Keratinocyte (primary cell): ENCODE measurements at regions not wholly inside any gene's neighbourhood (a gene's known extent, or its start where the extent isn't known, plus 50 kb on each side); places are given as distances from the start of the nearest gene placed in this dataset.

Experiments
- DNase-seq: peaks from one replicate; pipeline ENCODE4 v3.0.0-alpha.2; 2011; ENCODE audit warnings: low read depth, missing footprints, low spot score
- FAIRE-seq: peaks from 2 replicates; lab custom pipeline; 2011; peaks lifted over from hg19 to GRCh38; lab: Jason Lieb, UNC
- H2AFZ ChIP-seq: 2 replicates; pipeline ENCODE4 v1.6.0; 2012; ENCODE audit warnings: low read length, control low read depth, inconsistent platforms; ENCODE audit not compliant: control insufficient read depth
- H3K27ac ChIP-seq: 2 replicates; pipeline ENCODE4 v1.5.1; 2011; ENCODE audit warnings: low read length; ENCODE audit not compliant: control insufficient read depth, insufficient read depth
- H3K27me3 ChIP-seq: 3 replicates; pipeline ENCODE4 v1.6.0; 2011; ENCODE audit warnings: low read length; ENCODE audit not compliant: control insufficient read depth, insufficient read depth; ENCODE audit errors: extremely low read depth
- H3K36me3 ChIP-seq, 2 experiments: 2 replicates in 1 of 2; 3 replicates in 1 of 2; pipeline ENCODE4 v1.5.1; 2011; ENCODE audit warnings: low read length in 2 of 2, mild to moderate bottlenecking in 1 of 2; ENCODE audit not compliant: control insufficient read depth in 2 of 2, insufficient read depth in 2 of 2; ENCODE audit errors: extremely low read depth in 1 of 2
- H3K4me1 ChIP-seq: 3 replicates; pipeline ENCODE4 v1.5.1; 2011; ENCODE audit warnings: low read length; ENCODE audit not compliant: control insufficient read depth, insufficient read depth; ENCODE audit errors: extremely low read depth
- H3K4me2 ChIP-seq: 3 replicates; pipeline ENCODE4 v1.6.0; 2011; ENCODE audit warnings: low read depth, low read length; ENCODE audit not compliant: control insufficient read depth, insufficient read depth; ENCODE audit errors: extremely low read depth
- H3K4me3 ChIP-seq, 3 experiments: fragments of 200-600 bp in 1 of 3; sonication (generic) in 1 of 3; 2 replicates in 2 of 3; 3 replicates in 1 of 3; pipeline ENCODE4 v1.5.1; 2011 to 2016; ENCODE audit warnings: low read length in 3 of 3, mild to moderate bottlenecking in 3 of 3, control low read depth in 2 of 3, inconsistent platforms in 1 of 3, low read depth in 1 of 3, mixed read lengths in 1 of 3, mixed run types in 1 of 3, moderate library complexity in 1 of 3; ENCODE audit not compliant: control insufficient read depth in 2 of 3, insufficient read depth in 2 of 3; ENCODE audit errors: extremely low read depth in 1 of 3
- H3K79me2 ChIP-seq: 2 replicates; pipeline ENCODE4 v1.6.0; 2012; ENCODE audit warnings: low read length; ENCODE audit not compliant: control insufficient read depth, insufficient read depth
- H3K9ac ChIP-seq: 3 replicates; pipeline ENCODE4 v1.6.0; 2011; ENCODE audit warnings: low read length; ENCODE audit not compliant: control insufficient read depth, insufficient read depth; ENCODE audit errors: extremely low read depth
- H3K9me1 ChIP-seq: 3 replicates; pipeline ENCODE4 v1.6.0; 2011; ENCODE audit warnings: low read length; ENCODE audit not compliant: control insufficient read depth, insufficient read depth; ENCODE audit errors: extremely low read depth
- H3K9me3 ChIP-seq: 2 replicates; pipeline ENCODE4 v1.5.1; 2012; ENCODE audit warnings: low read depth, low read length; ENCODE audit not compliant: control insufficient read depth
- H4K20me1 ChIP-seq: 3 replicates; pipeline ENCODE4 v1.6.0; 2011; ENCODE audit warnings: low read length; ENCODE audit not compliant: control insufficient read depth, insufficient read depth; ENCODE audit errors: extremely low read depth
- EZH2 ChIP-seq: IDR thresholded peaks from one replicate; pipeline ENCODE4 v1.6.1; 2012; ENCODE audit warnings: inconsistent platforms, mild to moderate bottlenecking, low read length, moderate library complexity
- dilution Hi-C: fragments of 300-500 bp; cut with MboI; formaldehyde crosslinking; loops from one replicate; pipeline ENCODE4 v1.7.0; 2020; ENCODE audit warnings: low sequenced_read_pairs; ENCODE audit not compliant: extremely low pct_ligation_motif_present
- TF ChIP-seq, protein P1 (sequence below), 3 experiments: IDR thresholded peaks in 1 of 3; conservative IDR thresholded peaks in 1 of 3; optimal IDR thresholded peaks in 1 of 3; 2 replicates in 2 of 3; 3 replicates in 1 of 3; pipeline versions ENCODE3 to v1.5.1; 2011; ENCODE audit warnings: low read length in 3 of 3, mild to moderate bottlenecking in 3 of 3, moderate library complexity in 2 of 3, control low read depth in 1 of 3, inconsistent platforms in 1 of 3; ENCODE audit not compliant: insufficient read depth in 2 of 3; ENCODE audit errors: extremely low read depth in 1 of 3

DNA sequence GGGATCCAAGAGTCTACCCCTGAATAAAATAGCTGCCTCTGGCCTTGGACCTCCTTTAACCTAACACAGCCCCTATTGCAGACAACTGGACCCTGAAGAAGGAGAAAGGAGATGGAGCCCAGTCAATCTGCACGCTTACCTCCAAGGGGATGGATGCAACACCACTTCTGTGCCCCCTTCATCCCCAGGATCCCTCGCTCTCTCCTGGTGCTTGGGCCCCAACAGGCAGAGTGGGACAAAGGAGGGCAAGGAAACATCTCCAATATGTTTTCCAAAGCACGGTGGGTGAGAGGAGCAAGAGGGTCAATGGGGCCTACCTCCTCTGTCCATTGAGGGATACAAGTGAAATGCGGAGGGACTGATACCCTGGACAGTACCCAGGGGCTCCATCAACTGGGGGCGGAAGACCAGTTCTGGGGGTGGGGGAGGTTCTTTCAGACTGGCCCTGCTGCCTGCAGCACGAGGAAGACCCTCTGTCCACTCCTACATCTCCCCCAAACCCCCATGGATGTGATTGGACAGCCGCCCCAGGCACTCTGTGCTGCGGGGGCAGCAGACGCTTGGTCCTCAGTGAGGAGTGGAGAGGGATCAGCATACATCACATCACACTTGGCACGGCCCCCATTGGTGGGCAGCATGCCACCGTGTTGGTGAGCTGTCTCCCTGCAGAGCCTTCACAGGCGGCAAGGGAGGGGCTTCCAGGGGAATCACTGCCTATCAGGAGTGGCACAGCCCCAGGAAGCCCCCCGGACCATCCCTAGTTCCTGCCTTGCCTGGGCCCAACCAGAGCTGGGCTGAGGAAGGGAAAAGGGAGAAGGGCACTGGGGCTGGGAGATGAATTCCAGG lies 70.6 kb downstream of the MRPL14 start:
- no peaks in the 10 kb centered on the region for H3K9me1 ChIP-seq
- no peaks in the 10 kb centered on the region for H3K27me3 ChIP-seq
- H3K4me2 ChIP-seq, result no peak overlapping the region
- H3K4me1 ChIP-seq, result peaks cover 54% of the 10 kb centered on the region
- H3K79me2 ChIP-seq, result no peaks in the 10 kb centered on the region
- H3K4me3 ChIP-seq, result no peak overlapping the region
- FAIRE-seq (no peak), DNase-seq (no peak)
- H3K9me3 ChIP-seq, result no peaks in the 10 kb centered on the region
- H3K27ac ChIP-seq, result no peak overlapping the region
- H3K36me3 ChIP-seq, result no peaks in the 10 kb centered on the region
- no peak overlapping the region for H3K9ac ChIP-seq
- H2AFZ ChIP-seq, result no peak overlapping the region
- dilution Hi-C loops, result no loop called here
- H4K20me1 ChIP-seq, result no peaks in the 10 kb centered on the region
- TF ChIP-seq EZH2, result no peak
- TF ChIP-seq, protein P1, sequence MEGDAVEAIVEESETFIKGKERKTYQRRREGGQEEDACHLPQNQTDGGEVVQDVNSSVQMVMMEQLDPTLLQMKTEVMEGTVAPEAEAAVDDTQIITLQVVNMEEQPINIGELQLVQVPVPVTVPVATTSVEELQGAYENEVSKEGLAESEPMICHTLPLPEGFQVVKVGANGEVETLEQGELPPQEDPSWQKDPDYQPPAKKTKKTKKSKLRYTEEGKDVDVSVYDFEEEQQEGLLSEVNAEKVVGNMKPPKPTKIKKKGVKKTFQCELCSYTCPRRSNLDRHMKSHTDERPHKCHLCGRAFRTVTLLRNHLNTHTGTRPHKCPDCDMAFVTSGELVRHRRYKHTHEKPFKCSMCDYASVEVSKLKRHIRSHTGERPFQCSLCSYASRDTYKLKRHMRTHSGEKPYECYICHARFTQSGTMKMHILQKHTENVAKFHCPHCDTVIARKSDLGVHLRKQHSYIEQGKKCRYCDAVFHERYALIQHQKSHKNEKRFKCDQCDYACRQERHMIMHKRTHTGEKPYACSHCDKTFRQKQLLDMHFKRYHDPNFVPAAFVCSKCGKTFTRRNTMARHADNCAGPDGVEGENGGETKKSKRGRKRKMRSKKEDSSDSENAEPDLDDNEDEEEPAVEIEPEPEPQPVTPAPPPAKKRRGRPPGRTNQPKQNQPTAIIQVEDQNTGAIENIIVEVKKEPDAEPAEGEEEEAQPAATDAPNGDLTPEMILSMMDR (optimal IDR thresholded peaks at IDR 0.05 in 1 of 3, IDR thresholded peaks at IDR 0.05 in 1 of 3, conservative IDR thresholded peaks at IDR 0.05 in 1 of 3; ENCODE audit: extremely low read depth in 1 of 3, insufficient read depth in 2 of 3, low read length in 3 of 3), result no peak

DNA sequence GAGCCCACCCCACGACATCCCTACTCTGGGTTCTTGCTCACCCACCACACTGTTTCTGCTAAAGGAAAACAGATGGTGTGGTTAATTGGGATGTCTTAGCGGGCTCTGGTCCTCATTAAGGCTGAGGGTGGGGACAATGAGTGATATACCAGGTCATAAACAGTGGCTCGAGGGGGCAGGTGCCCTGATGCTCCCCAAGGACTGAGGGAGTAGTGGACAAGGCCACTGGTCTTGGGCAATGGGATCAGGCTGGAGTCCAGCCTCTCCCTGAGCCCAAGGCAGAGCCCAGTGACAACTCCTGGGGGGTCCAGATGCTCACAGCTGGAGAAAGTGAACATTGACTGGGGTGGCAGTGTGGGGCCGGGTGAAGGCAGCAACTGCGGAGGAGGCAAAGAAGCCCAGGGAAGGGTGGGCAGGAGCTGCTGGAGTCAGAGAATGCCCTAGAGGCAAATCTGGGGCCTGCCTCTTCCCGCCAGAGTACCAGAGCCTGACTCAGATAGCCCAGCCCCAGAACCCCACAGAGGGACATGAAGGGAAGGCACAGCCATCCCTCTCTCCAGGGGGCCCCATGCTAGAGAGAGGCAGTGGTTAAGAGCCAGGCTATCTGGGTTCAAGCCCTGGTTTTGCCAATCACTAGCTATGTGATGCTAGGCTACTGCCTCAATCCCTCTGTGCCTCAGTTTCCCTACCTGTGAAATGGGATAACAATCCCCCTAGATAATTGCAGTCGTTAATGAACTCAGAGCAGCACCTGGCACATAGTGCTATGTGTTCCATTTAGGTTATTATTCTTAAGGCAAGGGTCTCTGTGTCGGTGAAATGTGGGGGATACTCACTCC lies 72.3 kb downstream of the MRPL14 start:
- Histone ChIP-seq H3K79me2 (no peaks in the 10 kb centered on the region), H3K9me1 (no peaks in the 10 kb centered on the region), H3K27me3 (no peaks in the 10 kb centered on the region), H3K9me3 (no peaks in the 10 kb centered on the region), H3K27ac (no peak overlapping the region), H3K36me3 (no peaks in the 10 kb centered on the region), H3K9ac (no peak overlapping the region), H3K4me3 (no peak overlapping the region), H3K4me1 (peaks cover 60% of the 10 kb centered on the region), H2AFZ (no peak overlapping the region), H3K4me2 (peak overlapping the region; percentile 7), H4K20me1 (no peaks in the 10 kb centered on the region)
- TF ChIP-seq EZH2, result no peak
- TF ChIP-seq, protein P1 (optimal IDR thresholded peaks at IDR 0.05 in 1 of 3, IDR thresholded peaks at IDR 0.05 in 1 of 3, conservative IDR thresholded peaks at IDR 0.05 in 1 of 3; ENCODE audit: extremely low read depth in 1 of 3, insufficient read depth in 2 of 3, low read length in 3 of 3), result no peak
- DNase-seq (no peak), FAIRE-seq (no peak)
- dilution Hi-C loops, result no loop called here
